GM23338 (cell line): ENCODE measurements at regions not wholly inside any gene's neighbourhood (a gene's known extent, or its start where the extent isn't known, plus 50 kb on each side); places are given as distances from the start of the nearest gene placed in this dataset.

ENCODE experiments used
- ATAC-seq: fragments of 200-7000 bp; cut with Tn5 transposase; 3 replicates; pipeline ENCODE4 v1.9.1; 2020
- DNase-seq: peaks from one replicate; pipeline ENCODE4 v3.0.0-alpha.2; 2015; ENCODE audit warnings: low spot score
- H2AFZ ChIP-seq: fragments of 200-600 bp; sonication (generic); 2 replicates; pipeline ENCODE4 v1.8.0; 2016; ENCODE audit warnings: antibody characterized with exemption, mild to moderate bottlenecking, moderate library complexity
- H3F3A ChIP-seq: fragments of 200-600 bp; sonication (generic); replicated peaks from 2 replicates; pipeline ENCODE4 v1.8.0; 2017; ENCODE audit warnings: antibody characterized with exemption, mixed run types, low read depth
- H3K27ac ChIP-seq: fragments of 200-600 bp; sonication (generic); 2 replicates; pipeline ENCODE4 v1.6.1; 2016; ENCODE audit warnings: low read depth
- H3K27me3 ChIP-seq: fragments of 200-600 bp; sonication (generic); 2 replicates; pipeline ENCODE4 v1.8.0; 2016; ENCODE audit warnings: mild to moderate bottlenecking, mixed run types, moderate library complexity; ENCODE audit not compliant: insufficient read depth
- H3K36me3 ChIP-seq: fragments of 200-600 bp; sonication (generic); 2 replicates; pipeline ENCODE4 v1.8.0; 2016; ENCODE audit warnings: mild to moderate bottlenecking; ENCODE audit not compliant: insufficient read depth
- H3K4me1 ChIP-seq: fragments of 200-600 bp; sonication (generic); 2 replicates; pipeline ENCODE4 v1.8.0; 2016; ENCODE audit warnings: mild to moderate bottlenecking, moderate library complexity; ENCODE audit not compliant: insufficient read depth
- H3K4me2 ChIP-seq: fragments of 200-600 bp; sonication (generic); 2 replicates; pipeline ENCODE4 v1.7.1; 2017; ENCODE audit warnings: mixed run types
- H3K4me3 ChIP-seq: fragments of 200-600 bp; sonication (generic); 2 replicates; pipeline ENCODE4 v1.6.1; 2016; ENCODE audit warnings: mixed run types
- H3K79me2 ChIP-seq: fragments of 200-600 bp; sonication (generic); replicated peaks from 2 replicates; pipeline ENCODE4 v1.8.0; 2017; ENCODE audit warnings: mild to moderate bottlenecking; ENCODE audit not compliant: insufficient read depth
- H3K9me2 ChIP-seq: fragments of 200-600 bp; sonication (generic); 2 replicates; pipeline ENCODE4 v1.8.0; 2017; ENCODE audit not compliant: insufficient read depth
- H4K20me1 ChIP-seq: fragments of 200-600 bp; sonication (generic); replicated peaks from 2 replicates; pipeline ENCODE4 v1.8.0; 2017; ENCODE audit warnings: mild to moderate bottlenecking; ENCODE audit not compliant: insufficient read depth
- H3K27ac Mint-ChIP-seq: 2 replicates; pipeline ENCODE4 v1.8.0; 2020; ENCODE audit warnings: inconsistent platforms, mild to moderate bottlenecking, moderate library complexity, mixed read lengths
- H3K27me3 Mint-ChIP-seq: 3 replicates; pipeline ENCODE4 v1.8.0; 2022; ENCODE audit warnings: low read depth, mild to moderate bottlenecking, moderate library complexity, mixed read lengths, inconsistent platforms; ENCODE audit not compliant: insufficient read depth, poor library complexity
- H3K36me3 Mint-ChIP-seq: 3 replicates; pipeline ENCODE4 v1.8.0; 2021; ENCODE audit warnings: low read depth, mild to moderate bottlenecking, inconsistent platforms, moderate library complexity, mixed read lengths
- H3K4me1 Mint-ChIP-seq: 3 replicates; pipeline ENCODE4 v1.8.0; 2020; ENCODE audit warnings: mild to moderate bottlenecking, inconsistent platforms, mixed read lengths
- H3K4me3 Mint-ChIP-seq: 3 replicates; pipeline ENCODE4 v1.8.0; 2021; ENCODE audit warnings: moderate library complexity, mild to moderate bottlenecking, inconsistent platforms, mixed read lengths
- H3K9me3 Mint-ChIP-seq: 3 replicates; pipeline ENCODE4 v1.8.0; 2020; ENCODE audit warnings: moderate library complexity, mild to moderate bottlenecking, inconsistent platforms, mixed read lengths
- CREB1 ChIP-seq: fragments of 250-450 bp; sonication (Bioruptor Pico); IDR thresholded peaks from 2 replicates; pipeline ENCODE4 v1.5.0; 2020; ENCODE audit warnings: low read depth, mild to moderate bottlenecking, moderate library complexity
- CTCF ChIP-seq, 2 experiments: fragments of 200-600 bp in 1 of 2; sonication (generic) in 1 of 2; conservative IDR thresholded peaks; 2 replicates each; pipeline versions ENCODE4 v1.5.1 to v1.6.1; 2016 to 2017; ENCODE audit warnings: antibody characterized with exemption in 2 of 2, low read depth in 2 of 2, mild to moderate bottlenecking in 2 of 2, moderate library complexity in 1 of 2
- ETS1 ChIP-seq: IDR thresholded peaks from 2 replicates; pipeline ENCODE4 v1.6.1; 2016; ENCODE audit warnings: antibody characterized with exemption
- EZH2 ChIP-seq: fragments of 200-600 bp; sonication (generic); IDR thresholded peaks from one replicate; pipeline ENCODE4 v1.8.0; 2017; ENCODE audit warnings: antibody characterized with exemption, mild to moderate bottlenecking, low read depth; ENCODE audit not compliant: unreplicated experiment
- EZH2phosphoT487 ChIP-seq: fragments of 200-600 bp; sonication (generic); IDR thresholded peaks from one replicate; pipeline ENCODE4 v1.8.1; 2018; ENCODE audit warnings: antibody characterized with exemption; ENCODE audit not compliant: unreplicated experiment
- JUNB ChIP-seq: IDR thresholded peaks from one replicate; pipeline ENCODE4 v1.6.1; 2016; ENCODE audit warnings: antibody characterized with exemption; ENCODE audit not compliant: unreplicated experiment
- NANOG ChIP-seq: IDR thresholded peaks from 2 replicates; pipeline ENCODE4 v1.6.1; 2016; ENCODE audit warnings: antibody characterized with exemption, borderline replicate concordance
- POLR2AphosphoS5 ChIP-seq: IDR thresholded peaks from 2 replicates; pipeline ENCODE4 v1.6.1; 2016; ENCODE audit warnings: antibody characterized with exemption, low read depth
- STAT1 ChIP-seq: IDR thresholded peaks from one replicate; pipeline ENCODE4 v1.6.1; 2016; ENCODE audit warnings: antibody characterized with exemption; ENCODE audit not compliant: unreplicated experiment
- ZNF114 ChIP-seq: fragments of 250-450 bp; sonication (Bioruptor Pico); IDR thresholded peaks from 2 replicates; pipeline ENCODE4 v1.5.0; 2020; ENCODE audit warnings: mild to moderate bottlenecking, moderate library complexity
- ZNF331 ChIP-seq: fragments of 250-450 bp; sonication (Bioruptor Pico); IDR thresholded peaks from 2 replicates; pipeline ENCODE4 v1.5.0; 2020; ENCODE audit warnings: low read depth, mild to moderate bottlenecking, moderate library complexity
- TF ChIP-seq, protein P1 (sequence below): IDR thresholded peaks from one replicate; pipeline ENCODE4 v1.6.1; 2018; ENCODE audit warnings: antibody characterized with exemption; ENCODE audit not compliant: unreplicated experiment

GRCh38 chr11:103581760-103582159, 454.7 kb upstream of the DDI1 start:
- no peak overlapping the region for H3K4me2 ChIP-seq
- no peaks in the 10 kb centered on the region for H3K36me3 ChIP-seq
- no peak for TF ChIP-seq ZNF114 (CRISPR knock-in tag)
- TF ChIP-seq, protein P1, sequence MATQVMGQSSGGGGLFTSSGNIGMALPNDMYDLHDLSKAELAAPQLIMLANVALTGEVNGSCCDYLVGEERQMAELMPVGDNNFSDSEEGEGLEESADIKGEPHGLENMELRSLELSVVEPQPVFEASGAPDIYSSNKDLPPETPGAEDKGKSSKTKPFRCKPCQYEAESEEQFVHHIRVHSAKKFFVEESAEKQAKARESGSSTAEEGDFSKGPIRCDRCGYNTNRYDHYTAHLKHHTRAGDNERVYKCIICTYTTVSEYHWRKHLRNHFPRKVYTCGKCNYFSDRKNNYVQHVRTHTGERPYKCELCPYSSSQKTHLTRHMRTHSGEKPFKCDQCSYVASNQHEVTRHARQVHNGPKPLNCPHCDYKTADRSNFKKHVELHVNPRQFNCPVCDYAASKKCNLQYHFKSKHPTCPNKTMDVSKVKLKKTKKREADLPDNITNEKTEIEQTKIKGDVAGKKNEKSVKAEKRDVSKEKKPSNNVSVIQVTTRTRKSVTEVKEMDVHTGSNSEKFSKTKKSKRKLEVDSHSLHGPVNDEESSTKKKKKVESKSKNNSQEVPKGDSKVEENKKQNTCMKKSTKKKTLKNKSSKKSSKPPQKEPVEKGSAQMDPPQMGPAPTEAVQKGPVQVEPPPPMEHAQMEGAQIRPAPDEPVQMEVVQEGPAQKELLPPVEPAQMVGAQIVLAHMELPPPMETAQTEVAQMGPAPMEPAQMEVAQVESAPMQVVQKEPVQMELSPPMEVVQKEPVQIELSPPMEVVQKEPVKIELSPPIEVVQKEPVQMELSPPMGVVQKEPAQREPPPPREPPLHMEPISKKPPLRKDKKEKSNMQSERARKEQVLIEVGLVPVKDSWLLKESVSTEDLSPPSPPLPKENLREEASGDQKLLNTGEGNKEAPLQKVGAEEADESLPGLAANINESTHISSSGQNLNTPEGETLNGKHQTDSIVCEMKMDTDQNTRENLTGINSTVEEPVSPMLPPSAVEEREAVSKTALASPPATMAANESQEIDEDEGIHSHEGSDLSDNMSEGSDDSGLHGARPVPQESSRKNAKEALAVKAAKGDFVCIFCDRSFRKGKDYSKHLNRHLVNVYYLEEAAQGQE: no peak
- TF ChIP-seq STAT1: no peak
- TF ChIP-seq CTCF (conservative IDR thresholded peaks at IDR 0.05; ENCODE audit: low read depth in 2 of 2): no peak
- no peak for TF ChIP-seq POLR2AphosphoS5
- TF ChIP-seq JUNB: no peak
- no peak for TF ChIP-seq ZNF331 (CRISPR knock-in tag)
- no peak overlapping the region for H3K4me3 ChIP-seq
- H3K4me3 Mint-ChIP-seq: no peak overlapping the region
- H3K9me3 Mint-ChIP-seq: no peaks in the 10 kb centered on the region
- peaks cover 14% of the 10 kb centered on the region; the same call in 2 of the 3 replicates for H3K4me1 Mint-ChIP-seq
- H3K36me3 Mint-ChIP-seq: no peaks in the 10 kb centered on the region
- H3K9me2 ChIP-seq: no peaks in the 10 kb centered on the region
- ATAC-seq (no peak), DNase-seq (no peak)
- H2AFZ ChIP-seq: 0 out of 2 replicates have a peak overlapping the region, but pooled peaks have one; percentile 2
- no peaks in the 10 kb centered on the region for H3F3A ChIP-seq
- H3K27me3 ChIP-seq: no peaks in the 10 kb centered on the region
- H3K27me3 Mint-ChIP-seq: no peaks in the 10 kb centered on the region
- no peaks in the 10 kb centered on the region for H4K20me1 ChIP-seq
- no peaks in the 10 kb centered on the region for H3K4me1 ChIP-seq
- no peak overlapping the region for H3K27ac ChIP-seq
- H3K79me2 ChIP-seq: no peaks in the 10 kb centered on the region
- no peak overlapping the region for H3K27ac Mint-ChIP-seq

DNA sequence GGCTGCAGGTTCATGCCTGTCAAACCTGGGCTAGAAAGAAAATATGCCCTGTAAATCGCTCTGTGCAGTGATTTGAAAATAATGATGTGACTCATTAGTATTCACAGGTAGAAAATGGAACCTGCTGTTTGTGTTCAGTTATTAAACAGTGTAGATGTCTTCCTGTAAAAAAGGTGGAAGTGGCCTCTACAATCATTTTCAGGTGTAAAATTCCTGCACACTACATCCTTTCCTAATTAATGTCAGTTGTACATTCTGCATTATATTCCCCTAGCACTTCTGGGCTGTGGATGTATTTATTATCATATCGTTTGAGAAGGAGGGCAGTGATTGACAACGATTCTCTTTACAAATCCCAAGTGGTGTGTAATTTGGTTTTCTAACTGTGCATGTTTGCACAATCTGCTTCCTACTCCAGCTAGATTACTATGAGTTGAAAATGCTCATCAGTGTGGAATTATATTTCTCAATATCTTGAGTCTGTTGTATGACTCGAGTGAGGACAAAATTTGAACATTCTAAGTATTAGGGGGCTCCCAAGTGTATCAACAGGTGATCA, 454.0 kb upstream of the DDI1 start:
- Histone ChIP-seq H3K9me2 (no peaks in the 10 kb centered on the region), H2AFZ (no peak overlapping the region), H3K4me1 (no peaks in the 10 kb centered on the region), H3K79me2 (no peaks in the 10 kb centered on the region), H3F3A (no peaks in the 10 kb centered on the region), H4K20me1 (no peaks in the 10 kb centered on the region), H3K27ac (no peak overlapping the region), H3K4me2 (no peak overlapping the region), H3K36me3 (no peaks in the 10 kb centered on the region), H3K4me3 (no peak overlapping the region), H3K27me3 (no peaks in the 10 kb centered on the region)
- H3K9me3 Mint-ChIP-seq: no peaks in the 10 kb centered on the region
- no peak overlapping the region for H3K27ac Mint-ChIP-seq
- DNase-seq (no peak), ATAC-seq (no peak)
- no peaks in the 10 kb centered on the region for H3K36me3 Mint-ChIP-seq
- H3K27me3 Mint-ChIP-seq: no peaks in the 10 kb centered on the region
- H3K4me3 Mint-ChIP-seq: no peak overlapping the region
- peaks cover 14% of the 10 kb centered on the region; the same call in 2 of the 3 replicates for H3K4me1 Mint-ChIP-seq
- TF ChIP-seq EZH2phosphoT487: no peak
- no peak for TF ChIP-seq ZNF114 (CRISPR knock-in tag)
- no peak for TF ChIP-seq CREB1 (CRISPR knock-in tag)
- TF ChIP-seq EZH2: no peak
- TF ChIP-seq NANOG: no peak
- no peak for TF ChIP-seq JUNB
- TF ChIP-seq ETS1: no peak
- no peak for TF ChIP-seq POLR2AphosphoS5
